Neural cell (in vitro differentiated cells): ENCODE measurements at regions not wholly inside any gene's neighbourhood (a gene's known extent, or its start where the extent isn't known, plus 50 kb on each side); places are given as distances from the start of the nearest gene placed in this dataset.

Source experiments
- H2AFZ ChIP-seq: fragments of 200-600, 300-800 bp; sonication (generic), shearing (Covaris generic); 2 replicates; pipeline ENCODE4 v1.6.0; 2014; ENCODE audit warnings: low read depth, mild to moderate bottlenecking, antibody characterized with exemption, low read length, moderate library complexity
- H3F3A ChIP-seq: fragments of 200-600 bp; shearing (Covaris generic); 2 replicates; pipeline ENCODE4 v1.6.1; 2016; ENCODE audit warnings: mild to moderate bottlenecking, moderate library complexity, mixed read lengths, antibody characterized with exemption, low read length; ENCODE audit not compliant: insufficient read depth, poor library complexity, severe bottlenecking
- H3K27ac ChIP-seq: fragments of 200-600, 300-800 bp; sonication (generic), shearing (Covaris generic); 2 replicates; pipeline ENCODE4 v1.5.1; 2014; ENCODE audit warnings: mild to moderate bottlenecking, low read length, moderate library complexity
- H3K27me3 ChIP-seq: fragments of 300-800, 200-600 bp; sonication (generic), shearing (Covaris generic); 2 replicates; pipeline ENCODE4 v1.6.0; 2014; ENCODE audit warnings: mild to moderate bottlenecking, low read depth, low read length, moderate library complexity; ENCODE audit not compliant: insufficient read depth
- H3K36me3 ChIP-seq: fragments of 300-800, 200-600 bp; sonication (generic), shearing (Covaris generic); 2 replicates; pipeline ENCODE4 v1.5.1; 2014; ENCODE audit warnings: mild to moderate bottlenecking, antibody characterized with exemption, low read length, moderate library complexity; ENCODE audit not compliant: insufficient read depth
- H3K4me2 ChIP-seq: fragments of 300-800, 200-600 bp; sonication (generic), shearing (Covaris generic); 2 replicates; pipeline ENCODE4 v1.6.0; 2014; ENCODE audit warnings: mild to moderate bottlenecking, low read length
- H3K4me3 ChIP-seq: fragments of 300-800, 200-600 bp; sonication (generic), shearing (Covaris generic); 2 replicates; pipeline ENCODE4 v1.5.1; 2014; ENCODE audit warnings: mild to moderate bottlenecking, low read length, moderate library complexity
- H3K79me2 ChIP-seq: fragments of 200-600 bp; shearing (Covaris generic); replicated peaks from 2 replicates; pipeline ENCODE4 v1.6.0; 2014; ENCODE audit warnings: mild to moderate bottlenecking, low read length, moderate library complexity; ENCODE audit not compliant: insufficient read depth
- H3K9ac ChIP-seq: fragments of 300-800, 200-600 bp; sonication (generic), shearing (Covaris generic); 2 replicates; pipeline ENCODE4 v1.6.1; 2016; ENCODE audit warnings: mild to moderate bottlenecking, low read length, mixed read lengths
- H3K9me2 ChIP-seq: fragments of 200-600 bp; shearing (Covaris generic); 2 replicates; pipeline ENCODE4 v1.6.1; 2016; ENCODE audit warnings: mild to moderate bottlenecking, low read length, mixed read lengths; ENCODE audit not compliant: insufficient read depth
- H3K9me3 ChIP-seq: fragments of 200-600, 300-800 bp; sonication (generic), shearing (Covaris generic); 2 replicates; pipeline ENCODE4 v1.6.1; 2016; ENCODE audit warnings: mild to moderate bottlenecking, mixed run types, low read length, moderate library complexity, mixed read lengths
- H4K20me1 ChIP-seq: fragments of 200-600 bp; shearing (Covaris generic); 2 replicates; pipeline ENCODE4 v1.6.1; 2016; ENCODE audit warnings: mild to moderate bottlenecking, mixed run types; ENCODE audit not compliant: insufficient read depth
- CTCF ChIP-seq: fragments of 450-650 bp; IDR thresholded peaks from 2 replicates; pipeline ENCODE4 v1.5.1; 2014; ENCODE audit warnings: antibody characterized with exemption, mild to moderate bottlenecking, moderate library complexity; ENCODE audit not compliant: poor library complexity, severe bottlenecking
- EP300 ChIP-seq: fragments of 450-650 bp; conservative IDR thresholded peaks from 2 replicates; pipeline ENCODE4 v1.6.1; 2014; ENCODE audit warnings: antibody characterized with exemption, mild to moderate bottlenecking, moderate library complexity; ENCODE audit not compliant: poor library complexity, severe bottlenecking
- EZH2 ChIP-seq: fragments of 200-600, 300-800 bp; shearing (Covaris generic), sonication (generic); IDR thresholded peaks from 2 replicates; pipeline ENCODE4 v1.6.1; 2014; ENCODE audit warnings: antibody characterized with exemption, low read length, borderline replicate concordance, mild to moderate bottlenecking; ENCODE audit not compliant: insufficient read depth, poor library complexity, severe bottlenecking
- MXI1 ChIP-seq: fragments of 450-650 bp; conservative IDR thresholded peaks from 2 replicates; pipeline ENCODE4 v1.6.1; 2014; ENCODE audit warnings: antibody characterized with exemption, mild to moderate bottlenecking; ENCODE audit not compliant: poor library complexity, severe bottlenecking
- POLR2AphosphoS5 ChIP-seq: IDR thresholded peaks from 2 replicates; pipeline ENCODE4 v1.6.1; 2012
- RAD21 ChIP-seq: fragments of 450-650 bp; conservative IDR thresholded peaks from 2 replicates; pipeline ENCODE4 v1.6.1; 2014; ENCODE audit warnings: antibody characterized with exemption, mild to moderate bottlenecking, moderate library complexity
- REST ChIP-seq: IDR thresholded peaks from 2 replicates; pipeline ENCODE4 v1.6.1; 2012; ENCODE audit warnings: borderline replicate concordance
- SMC3 ChIP-seq: fragments of 450-650 bp; conservative IDR thresholded peaks from 2 replicates; pipeline ENCODE4 v1.6.1; 2014; ENCODE audit warnings: antibody characterized with exemption, mild to moderate bottlenecking, moderate library complexity; ENCODE audit not compliant: poor library complexity
- TAF1 ChIP-seq: IDR thresholded peaks from 2 replicates; pipeline ENCODE4 v1.6.1; 2012; ENCODE audit warnings: low read depth

- Histone ChIP-seq H3K9me3 (no peaks in the 10 kb centered on the region), H3K27ac (no peak overlapping the region), H4K20me1 (no peaks in the 10 kb centered on the region), H3K27me3 (no peaks in the 10 kb centered on the region), H3K4me2 (no peak overlapping the region), H3F3A (no peaks in the 10 kb centered on the region), H3K9ac (no peak overlapping the region), H3K36me3 (no peaks in the 10 kb centered on the region), H3K9me2 (no peaks in the 10 kb centered on the region), H2AFZ (no peak overlapping the region), H3K79me2 (no peaks in the 10 kb centered on the region), H3K4me3 (no peak overlapping the region)
- no peak for TF ChIP-seq CTCF
- no peak for TF ChIP-seq TAF1
- no peak for TF ChIP-seq REST
- no peak for TF ChIP-seq RAD21
- no peak for TF ChIP-seq SMC3
- no peak for TF ChIP-seq EP300
- TF ChIP-seq EZH2, result no peak
- TF ChIP-seq POLR2AphosphoS5, result no peak
- TF ChIP-seq MXI1, result no peak
Observed at GRCh38 chr16:5556158-5556810, 458.7 kb upstream of the EEF2KMT start.

GRCh38 chr16:5551909-5552308 is 454.3 kb upstream of the EEF2KMT start:
- H3K79me2 ChIP-seq, result no peaks in the 10 kb centered on the region
- H3K4me2 ChIP-seq, result no peak overlapping the region
- no peak overlapping the region for H3K9ac ChIP-seq
- H3K36me3 ChIP-seq, result no peaks in the 10 kb centered on the region
- TF ChIP-seq CTCF, result no peak
- TF ChIP-seq POLR2AphosphoS5, result no peak
- TF ChIP-seq EP300, result no peak
- TF ChIP-seq EZH2, result no peak
- TF ChIP-seq TAF1, result no peak
- TF ChIP-seq RAD21, result no peak
- TF ChIP-seq REST, result no peak
- TF ChIP-seq MXI1, result no peak
- no peak overlapping the region for H3K4me3 ChIP-seq
- no peaks in the 10 kb centered on the region for H3K9me3 ChIP-seq
- H3K27me3 ChIP-seq, result no peaks in the 10 kb centered on the region
- H2AFZ ChIP-seq, result no peak overlapping the region
- H3K9me2 ChIP-seq, result no peaks in the 10 kb centered on the region
- H3K27ac ChIP-seq, result no peak overlapping the region
- H4K20me1 ChIP-seq, result no peaks in the 10 kb centered on the region
- no peaks in the 10 kb centered on the region for H3F3A ChIP-seq
